Panc1 (cell line): ENCODE measurements at regions not wholly inside any gene's neighbourhood (a gene's known extent, or its start where the extent isn't known, plus 50 kb on each side); places are given as distances from the start of the nearest gene placed in this dataset.

Experiments
- POLR2AphosphoS5 ChIP-seq: IDR thresholded peaks from 2 replicates; pipeline ENCODE4 v1.6.1; 2012; ENCODE audit warnings: mild to moderate bottlenecking, low read depth, low read length, moderate library complexity
- SIN3A ChIP-seq: IDR thresholded peaks from 2 replicates; pipeline ENCODE4 v1.6.1; 2012; ENCODE audit warnings: low read depth, mild to moderate bottlenecking, low read length, moderate library complexity, borderline replicate concordance; ENCODE audit not compliant: insufficient read depth
- TCF7L2 ChIP-seq: IDR thresholded peaks from 2 replicates; pipeline ENCODE4 v1.6.1; 2011; ENCODE audit warnings: mild to moderate bottlenecking, low read depth, low read length, inconsistent platforms
- TF ChIP-seq, protein P1 (sequence below): fragments of 450-650 bp; IDR thresholded peaks from 2 replicates; pipeline ENCODE4 v1.5.1; 2017; ENCODE audit warnings: mild to moderate bottlenecking
- TF ChIP-seq, protein P2 (sequence below), 2 experiments: IDR thresholded peaks; 2 replicates each; pipeline ENCODE4 v1.6.1; 2011 to 2012; ENCODE audit warnings: low read depth in 2 of 2, control low read depth in 1 of 2, low read length in 1 of 2, mild to moderate bottlenecking in 1 of 2, moderate library complexity in 1 of 2; ENCODE audit not compliant: insufficient read depth in 1 of 2

- TF ChIP-seq, protein P1, sequence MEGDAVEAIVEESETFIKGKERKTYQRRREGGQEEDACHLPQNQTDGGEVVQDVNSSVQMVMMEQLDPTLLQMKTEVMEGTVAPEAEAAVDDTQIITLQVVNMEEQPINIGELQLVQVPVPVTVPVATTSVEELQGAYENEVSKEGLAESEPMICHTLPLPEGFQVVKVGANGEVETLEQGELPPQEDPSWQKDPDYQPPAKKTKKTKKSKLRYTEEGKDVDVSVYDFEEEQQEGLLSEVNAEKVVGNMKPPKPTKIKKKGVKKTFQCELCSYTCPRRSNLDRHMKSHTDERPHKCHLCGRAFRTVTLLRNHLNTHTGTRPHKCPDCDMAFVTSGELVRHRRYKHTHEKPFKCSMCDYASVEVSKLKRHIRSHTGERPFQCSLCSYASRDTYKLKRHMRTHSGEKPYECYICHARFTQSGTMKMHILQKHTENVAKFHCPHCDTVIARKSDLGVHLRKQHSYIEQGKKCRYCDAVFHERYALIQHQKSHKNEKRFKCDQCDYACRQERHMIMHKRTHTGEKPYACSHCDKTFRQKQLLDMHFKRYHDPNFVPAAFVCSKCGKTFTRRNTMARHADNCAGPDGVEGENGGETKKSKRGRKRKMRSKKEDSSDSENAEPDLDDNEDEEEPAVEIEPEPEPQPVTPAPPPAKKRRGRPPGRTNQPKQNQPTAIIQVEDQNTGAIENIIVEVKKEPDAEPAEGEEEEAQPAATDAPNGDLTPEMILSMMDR: no peak
- no peak for TF ChIP-seq POLR2AphosphoS5
- TF ChIP-seq SIN3A: no peak
- TF ChIP-seq, protein P2, sequence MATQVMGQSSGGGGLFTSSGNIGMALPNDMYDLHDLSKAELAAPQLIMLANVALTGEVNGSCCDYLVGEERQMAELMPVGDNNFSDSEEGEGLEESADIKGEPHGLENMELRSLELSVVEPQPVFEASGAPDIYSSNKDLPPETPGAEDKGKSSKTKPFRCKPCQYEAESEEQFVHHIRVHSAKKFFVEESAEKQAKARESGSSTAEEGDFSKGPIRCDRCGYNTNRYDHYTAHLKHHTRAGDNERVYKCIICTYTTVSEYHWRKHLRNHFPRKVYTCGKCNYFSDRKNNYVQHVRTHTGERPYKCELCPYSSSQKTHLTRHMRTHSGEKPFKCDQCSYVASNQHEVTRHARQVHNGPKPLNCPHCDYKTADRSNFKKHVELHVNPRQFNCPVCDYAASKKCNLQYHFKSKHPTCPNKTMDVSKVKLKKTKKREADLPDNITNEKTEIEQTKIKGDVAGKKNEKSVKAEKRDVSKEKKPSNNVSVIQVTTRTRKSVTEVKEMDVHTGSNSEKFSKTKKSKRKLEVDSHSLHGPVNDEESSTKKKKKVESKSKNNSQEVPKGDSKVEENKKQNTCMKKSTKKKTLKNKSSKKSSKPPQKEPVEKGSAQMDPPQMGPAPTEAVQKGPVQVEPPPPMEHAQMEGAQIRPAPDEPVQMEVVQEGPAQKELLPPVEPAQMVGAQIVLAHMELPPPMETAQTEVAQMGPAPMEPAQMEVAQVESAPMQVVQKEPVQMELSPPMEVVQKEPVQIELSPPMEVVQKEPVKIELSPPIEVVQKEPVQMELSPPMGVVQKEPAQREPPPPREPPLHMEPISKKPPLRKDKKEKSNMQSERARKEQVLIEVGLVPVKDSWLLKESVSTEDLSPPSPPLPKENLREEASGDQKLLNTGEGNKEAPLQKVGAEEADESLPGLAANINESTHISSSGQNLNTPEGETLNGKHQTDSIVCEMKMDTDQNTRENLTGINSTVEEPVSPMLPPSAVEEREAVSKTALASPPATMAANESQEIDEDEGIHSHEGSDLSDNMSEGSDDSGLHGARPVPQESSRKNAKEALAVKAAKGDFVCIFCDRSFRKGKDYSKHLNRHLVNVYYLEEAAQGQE (IDR thresholded peaks at IDR 0.05; ENCODE audit: insufficient read depth in 1 of 2, low read depth in 2 of 2, low read length in 1 of 2): no peak
- no peak for TF ChIP-seq TCF7L2
Measured at GRCh38 chr20:48387675-48388074, 440.1 kb downstream of the PREX1 start.
